Fibroblast of skin of right biceps (primary cell): ENCODE measurements at regions not wholly inside any gene's neighbourhood (a gene's known extent, or its start where the extent isn't known, plus 50 kb on each side); places are given as distances from the start of the nearest gene placed in this dataset.
"Not testable (repeated sequence)": the region's sequence is repeated elsewhere in the genome, so short reads cannot be mapped to it uniquely, and the experiment has no call there.

Experiments used
- DNase-seq: peaks from one replicate; pipeline ENCODE4 v3.0.0-alpha.2; 2013

DNA sequence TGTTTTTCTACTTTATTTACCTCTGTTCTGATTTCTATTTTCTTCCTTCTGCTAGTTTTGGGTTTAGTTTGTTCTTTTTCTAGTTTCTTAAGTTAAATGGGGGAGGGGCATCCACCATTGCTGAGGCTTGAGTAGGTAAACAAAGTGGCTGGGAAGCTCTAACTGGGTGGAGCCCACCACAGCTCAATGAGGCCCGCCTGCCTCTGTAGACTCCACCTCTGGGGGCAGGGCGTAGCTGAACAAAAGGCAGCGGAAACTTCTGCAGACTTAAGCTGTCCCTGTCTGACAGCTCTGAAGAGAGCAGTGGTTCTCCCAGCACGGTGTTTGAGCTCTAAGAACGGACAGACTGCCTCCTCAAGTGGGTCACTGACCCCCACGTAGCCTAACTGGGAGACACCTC is 316.7 kb downstream of the RPLP1 start:
- not testable (repeated sequence) for DNase-seq

DNA sequence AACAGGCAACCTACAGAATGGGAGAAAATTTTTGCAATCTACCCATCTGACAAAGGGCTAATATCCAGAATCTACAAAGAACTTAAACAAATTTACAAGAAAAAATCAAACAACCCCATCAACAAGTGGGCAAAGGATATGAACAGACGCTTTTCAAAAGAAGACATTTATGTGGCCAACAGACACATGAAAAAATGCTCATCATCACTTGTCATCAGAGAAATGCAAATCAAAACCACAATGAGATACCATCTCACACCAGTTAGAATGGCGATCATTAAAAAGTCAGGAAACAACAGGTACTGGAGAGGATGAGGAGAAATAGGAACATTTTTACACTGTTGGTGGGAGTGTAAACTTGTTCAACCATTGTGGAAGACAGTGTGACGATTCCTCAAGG is 321.6 kb downstream of the RPLP1 start:
- not testable (repeated sequence) for DNase-seq

DNA sequence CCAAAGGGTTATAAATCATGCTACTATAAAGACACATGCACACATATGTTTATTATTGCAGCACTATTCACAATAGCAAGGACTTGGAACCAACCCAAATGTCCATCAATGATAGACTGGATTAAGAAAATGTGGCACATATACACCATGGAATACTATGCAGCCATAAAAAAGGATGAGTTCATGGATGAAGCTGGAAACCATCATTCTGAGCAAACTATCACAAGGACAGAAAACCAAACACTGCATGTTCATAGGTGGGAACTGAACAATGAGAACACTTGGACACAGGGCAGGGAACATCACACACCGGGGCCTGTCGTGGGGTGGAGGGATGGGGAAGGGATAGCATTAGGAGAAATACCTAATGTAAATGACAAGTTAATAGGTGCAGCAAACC is 322.1 kb downstream of the RPLP1 start:
- not testable (repeated sequence) for DNase-seq

DNA sequence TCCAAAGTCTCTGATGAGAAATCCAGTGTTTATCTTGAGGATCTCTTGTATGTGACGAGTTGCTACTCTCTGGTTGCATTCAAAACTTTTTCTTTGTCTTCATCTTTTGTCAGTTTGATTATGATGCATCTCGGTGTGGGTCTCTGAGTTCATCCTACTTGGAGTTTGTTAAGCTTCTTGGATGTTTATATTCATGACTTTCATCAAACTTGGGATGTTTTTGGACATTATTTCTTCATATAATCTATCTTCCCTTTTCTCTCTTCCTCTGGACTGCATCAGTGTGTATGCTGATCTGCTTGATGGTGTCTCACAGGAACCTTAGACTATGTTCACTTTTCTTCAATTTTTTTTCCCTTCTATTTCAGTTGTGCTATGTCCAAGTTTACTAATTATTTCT is 320.4 kb downstream of the TLE3 start:
- DNase-seq, result no peak

DNA sequence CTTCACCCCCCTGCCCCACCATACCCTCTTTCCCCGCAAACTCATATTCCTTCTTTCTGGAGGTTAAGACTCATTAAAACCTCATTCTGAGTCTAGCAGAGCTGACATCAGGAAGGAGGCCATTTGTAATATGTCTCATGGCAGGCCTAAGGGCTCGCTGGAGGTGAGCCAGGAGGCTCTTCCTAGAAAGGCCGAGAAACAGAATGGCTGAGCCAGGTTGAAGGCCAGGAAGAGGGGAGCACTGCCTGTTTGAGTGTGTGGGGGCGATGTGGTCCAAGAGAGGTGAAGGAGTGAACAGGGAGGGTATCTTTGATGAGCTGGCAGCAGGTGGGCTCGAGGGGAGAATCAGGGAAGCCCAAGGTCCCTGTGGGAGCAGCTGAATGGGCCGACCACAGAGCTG is 317.3 kb downstream of the TLE3 start:
- peak; percentile 56 for DNase-seq

DNA sequence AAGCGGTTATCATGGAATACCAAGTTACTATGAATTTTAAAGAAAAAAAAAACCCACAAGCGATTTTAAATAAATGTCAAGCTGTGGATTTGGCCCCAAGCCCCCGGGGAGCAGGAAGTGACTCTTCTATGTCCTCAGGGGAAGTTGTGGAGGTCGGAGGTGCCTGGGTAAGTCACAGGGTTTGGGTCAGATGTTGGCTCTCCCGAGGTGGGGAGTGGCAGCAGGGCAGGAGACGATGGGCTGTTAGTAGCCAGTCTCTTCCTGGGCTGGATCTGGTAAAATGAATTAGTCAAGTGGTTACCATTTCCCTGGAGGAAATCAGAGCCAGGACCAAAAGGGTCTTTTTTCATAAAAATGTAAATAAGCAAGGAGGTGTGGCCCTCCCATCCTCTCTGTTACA is 316.7 kb downstream of the TLE3 start:
- no peak for DNase-seq

DNA sequence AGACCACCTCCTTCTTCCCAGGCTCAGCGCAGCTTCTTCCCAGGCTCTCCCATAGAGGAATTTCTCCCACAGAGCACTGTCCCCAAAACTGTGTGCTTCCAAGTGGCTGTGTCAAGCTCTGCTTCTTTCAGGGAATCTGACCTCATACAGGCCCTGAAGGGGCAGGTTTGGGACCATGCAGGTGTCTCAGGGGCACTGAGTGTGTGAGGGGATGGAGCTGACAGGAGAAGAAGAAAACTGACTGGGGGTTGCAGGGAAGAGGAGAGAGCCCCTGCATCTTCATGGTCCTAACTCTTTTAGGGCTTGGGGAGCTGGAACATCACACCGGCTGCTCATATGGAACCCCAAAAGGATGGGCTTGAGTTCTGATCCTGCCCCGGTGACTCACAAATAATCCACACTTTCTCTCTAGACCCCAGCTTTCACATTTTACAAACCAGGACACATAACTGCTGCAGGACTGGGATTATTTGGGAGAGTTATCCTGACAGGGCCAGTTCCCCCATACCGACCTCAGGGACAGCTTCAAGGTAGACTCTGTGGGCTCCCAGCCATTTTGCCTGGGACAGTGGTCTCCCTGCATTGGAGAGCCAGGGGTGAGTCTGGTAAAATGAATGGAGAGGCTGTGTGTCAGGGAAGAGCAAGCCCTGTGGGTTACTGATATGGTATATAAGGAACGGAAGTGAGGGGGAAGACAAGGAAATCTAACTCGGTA is 316.1 kb downstream of the TLE3 start:
- no peak for DNase-seq

DNA sequence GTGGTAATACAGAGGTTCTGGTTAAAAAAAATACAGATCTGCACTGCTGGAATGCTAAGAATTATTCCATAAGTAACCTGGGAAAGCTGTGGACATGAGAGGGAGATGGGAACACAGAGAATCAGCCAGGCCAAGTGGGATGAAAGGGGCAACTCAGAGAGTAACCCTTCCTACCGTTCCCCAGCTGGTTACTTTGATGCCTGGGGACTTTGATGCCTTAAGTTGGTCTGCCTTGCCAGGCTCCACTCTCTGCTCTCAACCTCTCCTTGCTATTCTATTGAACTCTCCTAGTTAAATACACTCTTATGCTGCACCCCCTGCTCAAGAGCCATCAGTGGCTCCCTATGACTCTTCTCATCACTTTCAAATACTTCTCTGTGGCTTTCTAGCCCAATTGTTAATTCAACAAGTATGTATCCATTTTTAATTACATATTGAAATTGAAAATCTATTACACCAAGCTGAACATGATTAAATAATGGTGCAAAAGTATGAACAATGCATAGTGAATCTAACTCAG is 315.5 kb downstream of the TLE3 start:
- no peak for DNase-seq

DNA sequence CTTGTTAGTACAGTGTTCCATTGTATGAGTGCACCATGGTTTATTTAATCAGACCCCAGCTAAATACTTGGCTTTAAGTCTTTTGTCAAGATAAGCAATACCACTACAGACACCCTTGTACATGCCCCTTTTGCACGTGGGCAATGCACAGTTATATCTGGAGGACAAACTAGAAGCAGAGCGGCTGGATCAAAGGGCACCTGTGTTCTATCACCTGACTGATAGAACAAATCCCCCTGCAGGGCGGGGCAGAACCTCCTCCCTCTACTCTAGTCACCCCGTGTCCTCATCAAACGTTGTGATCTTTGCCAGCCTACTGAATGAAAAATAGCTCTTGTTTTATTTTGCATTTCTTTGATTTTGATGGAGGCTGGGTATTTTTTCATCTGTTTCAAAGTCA is 314.9 kb downstream of the TLE3 start:
- no peak for DNase-seq

DNA sequence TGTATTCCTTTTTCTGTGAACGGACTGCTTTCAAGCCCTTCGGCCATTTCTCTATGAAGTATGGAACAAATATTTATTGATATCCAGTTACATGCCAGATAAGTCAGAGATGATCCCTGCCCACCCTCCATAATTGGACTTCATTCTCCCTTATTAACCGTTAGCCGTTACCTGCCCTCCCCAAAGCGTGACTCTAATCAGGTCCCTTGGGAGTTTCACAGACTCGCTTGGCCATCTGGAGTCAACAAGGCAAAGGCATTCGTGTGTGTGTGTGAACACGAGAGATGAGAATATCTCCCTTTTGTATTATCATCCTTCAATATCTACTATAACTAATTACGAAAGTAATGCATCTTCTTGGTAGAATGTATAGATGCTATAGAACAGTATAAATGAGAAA is 314.5 kb downstream of the TLE3 start:
- DNase-seq, result no peak

DNA sequence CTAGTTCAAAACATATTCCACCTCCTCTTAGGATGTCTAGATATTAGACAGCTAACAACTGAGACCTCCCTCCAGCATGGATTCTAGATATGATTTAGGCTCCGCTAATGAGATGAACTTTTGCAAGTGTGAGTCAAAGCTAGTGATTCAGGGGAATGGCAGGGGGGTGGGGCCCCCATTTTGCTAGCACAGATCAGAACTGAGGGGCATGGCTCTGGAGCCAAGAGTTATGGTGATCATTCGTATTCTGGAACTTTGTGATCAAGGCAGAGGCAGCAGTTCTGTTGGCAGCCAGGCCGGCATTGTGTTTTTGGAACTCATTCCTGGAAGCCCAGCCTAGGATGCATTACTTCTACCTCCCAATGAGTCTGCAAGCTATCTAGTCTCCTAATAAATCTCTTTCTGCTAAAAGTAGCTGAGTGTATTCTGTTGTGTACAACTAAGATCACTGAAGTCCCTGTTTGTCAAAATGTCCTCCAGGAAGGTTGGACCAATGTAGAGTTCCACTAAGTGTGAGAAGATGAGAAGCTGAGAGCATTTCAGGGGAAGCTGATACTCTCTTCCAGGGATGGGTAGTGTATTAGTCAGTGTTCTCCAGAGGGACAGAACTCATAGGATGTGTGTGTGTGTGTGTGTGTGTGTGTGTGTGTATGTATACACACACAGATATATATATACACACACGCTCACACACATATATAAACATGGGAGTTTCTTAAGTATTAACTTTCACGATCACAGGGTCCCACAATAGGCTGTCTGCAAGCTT is 312.7 kb downstream of the TLE3 start:
- DNase-seq, result peak; percentile 89

DNA sequence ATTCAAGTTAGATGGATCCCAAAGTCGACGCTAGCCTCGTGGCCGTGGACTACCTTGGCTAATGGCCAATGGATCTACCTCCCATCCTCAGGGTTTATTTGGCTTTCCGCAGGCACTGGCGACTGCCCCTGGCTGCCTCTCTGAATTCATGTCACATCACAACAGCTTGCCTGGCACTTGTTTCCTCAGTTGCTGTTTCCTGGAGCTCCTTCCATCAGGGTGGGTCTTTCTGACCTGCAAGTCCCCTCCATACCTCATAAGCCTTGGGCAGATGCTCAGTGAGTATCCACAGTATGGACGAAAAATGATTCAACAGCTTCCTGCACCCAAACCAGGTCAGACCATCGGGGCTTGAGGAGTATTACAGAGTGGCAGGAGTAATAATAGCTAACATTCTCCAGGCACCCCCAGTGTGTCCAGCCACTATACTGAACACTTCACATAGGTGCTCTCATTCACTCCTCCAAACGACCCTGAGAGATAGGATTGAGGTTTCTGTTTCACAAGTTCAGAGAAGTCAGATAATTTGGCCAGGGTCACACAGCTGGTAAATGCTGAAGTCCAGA is 311.5 kb downstream of the TLE3 start:
- DNase-seq, result no peak

DNA sequence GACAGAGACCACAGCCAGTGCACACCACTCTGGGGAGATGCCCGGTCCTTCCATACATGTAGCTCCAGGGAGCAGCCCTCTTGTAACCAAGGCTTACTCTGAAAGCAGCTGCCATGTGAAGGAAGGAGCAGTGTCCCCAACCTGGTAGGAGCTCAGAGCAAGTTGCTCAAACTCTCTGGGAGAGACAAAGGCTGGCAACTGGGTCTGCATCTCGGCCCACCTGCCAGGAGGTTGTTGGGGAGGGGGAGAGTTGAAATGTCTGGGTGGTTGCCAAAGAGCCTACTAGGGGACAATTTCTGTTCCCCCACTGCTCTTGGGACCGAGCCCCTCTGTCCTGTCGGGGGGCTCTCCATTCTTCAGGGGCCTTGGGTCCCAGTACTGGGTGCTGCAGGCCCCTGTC is 309.9 kb downstream of the TLE3 start:
- no peak for DNase-seq

DNA sequence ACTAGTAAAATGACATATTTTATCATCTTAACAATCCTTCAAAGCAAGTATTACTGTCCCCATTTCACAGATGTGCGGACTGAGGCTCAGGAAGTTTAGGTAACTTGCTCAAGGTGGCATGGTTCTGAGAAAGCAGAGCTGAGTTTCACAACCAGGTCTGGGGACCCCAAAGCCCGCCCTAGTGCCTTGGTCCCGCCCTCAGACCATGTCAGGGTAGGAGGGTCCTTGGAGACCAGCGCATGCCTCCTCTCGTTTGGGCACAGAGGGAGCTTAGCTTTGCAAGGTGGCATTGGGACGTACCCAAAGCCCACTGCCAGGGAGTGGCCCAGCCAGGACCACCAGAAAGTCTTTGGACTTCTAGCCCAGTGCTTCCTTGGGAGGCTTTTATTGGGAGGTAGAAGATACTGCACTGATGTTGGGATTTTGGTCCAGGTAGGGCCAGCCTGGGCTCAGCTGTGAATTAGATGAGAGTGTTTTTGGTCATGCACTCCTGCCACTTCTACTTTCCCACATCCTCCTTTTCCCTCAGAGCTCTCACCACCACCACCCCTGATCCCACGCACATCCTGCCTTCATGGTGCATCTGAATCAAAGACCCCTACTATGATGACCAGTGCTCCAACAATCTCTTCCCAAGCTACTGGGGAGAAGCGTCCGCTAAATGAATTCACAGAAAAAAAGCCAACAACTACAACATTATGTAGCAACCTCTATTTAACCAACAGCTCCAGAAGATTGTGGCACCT is 307.9 kb downstream of the TLE3 start:
- DNase-seq, result no peak

DNA sequence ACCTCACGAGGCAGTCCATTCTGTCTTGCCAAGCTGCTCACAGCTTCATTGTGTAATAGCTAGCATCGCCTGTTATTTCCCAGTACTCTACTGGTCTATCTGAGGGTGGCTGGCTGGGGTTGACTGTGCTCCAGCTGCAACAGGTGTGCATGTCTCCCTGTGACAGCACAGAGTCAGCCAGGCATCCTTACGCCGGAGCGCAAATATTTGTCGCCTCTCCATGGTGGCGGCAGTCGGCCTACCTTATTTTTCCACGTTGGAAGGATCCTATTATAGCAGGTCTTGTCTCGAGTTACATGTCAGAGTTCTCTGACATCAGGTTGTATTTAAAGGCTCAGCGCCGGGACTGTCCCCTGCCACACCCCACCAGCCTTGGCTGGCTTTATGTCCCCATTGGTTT is 307.1 kb downstream of the TLE3 start:
- no peak for DNase-seq

DNA sequence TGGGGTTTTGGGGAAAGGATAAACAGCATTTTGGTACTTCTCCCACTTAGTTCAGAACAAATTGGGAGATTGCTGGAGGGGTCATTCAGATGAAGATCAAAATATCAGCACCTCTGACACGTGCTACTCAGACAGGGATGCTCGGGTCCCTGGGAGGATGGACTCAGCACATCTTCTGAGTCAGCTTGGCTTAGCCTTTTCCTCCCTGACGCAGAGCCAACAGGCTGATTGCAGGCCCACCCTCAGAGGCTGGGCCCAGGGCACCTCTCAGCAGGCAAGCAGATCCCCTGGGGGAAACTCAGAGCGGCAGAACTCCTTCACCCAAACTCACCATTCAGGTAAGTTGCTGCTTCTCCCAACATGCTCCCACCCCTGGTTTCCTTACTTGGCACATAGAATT is 304.9 kb downstream of the TLE3 start:
- peak; percentile 28 for DNase-seq

DNA sequence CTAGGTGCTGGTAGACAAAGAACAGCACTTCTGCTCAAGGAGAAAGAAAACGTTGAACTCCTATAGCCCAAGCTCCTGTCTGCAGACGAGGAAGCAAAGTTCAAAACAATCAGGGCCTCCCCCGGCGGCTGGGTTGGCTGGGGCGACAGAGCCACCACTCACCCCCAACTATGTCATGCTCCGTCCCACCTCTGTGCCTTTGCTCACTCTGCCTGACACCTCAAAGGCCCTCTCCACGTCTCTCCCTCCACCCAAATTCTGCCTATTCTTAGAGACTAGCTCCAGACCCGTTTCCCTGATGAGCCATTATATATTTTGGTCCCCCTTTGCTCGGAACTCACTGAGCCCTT is 304.3 kb downstream of the TLE3 start:
- no peak for DNase-seq

DNA sequence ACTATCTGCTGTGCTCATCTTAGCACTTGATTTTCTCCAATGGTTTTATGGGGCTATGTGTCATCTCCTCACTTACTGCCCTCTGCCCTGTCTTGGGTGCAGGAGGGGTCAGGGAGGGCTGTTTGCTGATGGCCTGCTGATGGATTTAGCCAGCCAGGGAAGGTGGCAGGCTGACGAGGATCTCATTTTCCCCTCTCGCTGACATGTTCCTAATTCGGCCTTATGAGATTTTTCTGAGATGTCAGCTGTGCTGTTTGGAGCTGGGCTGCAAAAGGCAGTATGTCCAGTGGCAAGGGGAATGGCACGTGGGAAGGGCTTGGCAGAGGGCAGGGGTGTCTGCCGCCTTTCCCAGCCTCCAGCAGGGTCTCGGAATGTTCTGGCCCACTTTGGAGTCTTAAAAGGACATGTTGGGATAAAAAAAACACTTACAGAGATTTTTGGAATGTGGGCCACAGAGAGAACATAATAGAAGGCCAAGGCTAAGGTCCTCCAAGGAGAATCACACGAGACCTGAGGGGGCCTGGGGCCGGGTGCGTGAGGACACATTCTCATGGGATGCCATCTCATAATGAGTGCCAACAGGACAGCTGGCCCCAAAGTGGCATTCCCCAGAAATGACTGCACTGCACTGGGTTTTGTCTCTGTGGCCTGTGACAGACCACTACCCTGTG is 303.8 kb downstream of the TLE3 start:
- DNase-seq, result no peak

DNA sequence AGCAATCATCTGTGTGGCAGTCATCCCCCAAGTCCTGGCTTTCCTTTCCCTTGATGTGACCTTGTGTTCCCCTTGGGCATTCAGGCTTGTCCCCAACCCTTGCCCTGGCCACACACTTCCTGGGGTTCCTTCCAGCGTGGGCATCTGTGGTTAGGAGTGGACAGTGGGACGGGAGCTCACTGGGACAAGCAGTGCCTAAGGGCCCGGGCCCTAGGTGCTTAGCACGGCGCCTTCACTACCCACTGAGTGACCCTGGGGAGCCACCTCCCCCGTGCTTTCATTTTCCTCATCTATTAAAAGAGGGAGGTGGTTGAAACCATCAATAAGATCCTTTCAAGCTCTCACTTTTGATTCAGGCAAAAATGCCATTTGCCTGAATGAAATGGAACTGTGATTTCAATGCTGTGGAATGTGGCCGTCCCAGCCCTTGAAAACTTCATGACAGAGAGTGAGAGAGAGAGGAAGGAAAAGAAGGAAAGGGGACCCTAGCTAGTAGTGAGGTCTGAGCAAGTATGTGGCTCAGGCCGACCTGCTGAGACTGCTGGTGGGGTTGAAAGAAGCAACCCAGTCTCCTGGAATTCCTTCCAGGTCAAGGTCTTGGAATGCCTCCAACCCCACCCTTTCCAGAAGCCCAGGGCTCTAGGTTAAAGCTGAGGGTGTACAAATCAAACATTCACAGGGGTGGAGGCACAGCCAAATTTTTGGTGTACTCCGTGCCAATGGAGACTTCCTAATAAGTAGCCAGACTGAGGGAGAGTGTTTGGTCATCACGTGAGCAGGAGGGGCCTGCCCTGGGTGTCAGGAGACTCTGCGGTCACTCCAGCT is 302.9 kb downstream of the TLE3 start:
- peak; percentile 88 for DNase-seq

DNA sequence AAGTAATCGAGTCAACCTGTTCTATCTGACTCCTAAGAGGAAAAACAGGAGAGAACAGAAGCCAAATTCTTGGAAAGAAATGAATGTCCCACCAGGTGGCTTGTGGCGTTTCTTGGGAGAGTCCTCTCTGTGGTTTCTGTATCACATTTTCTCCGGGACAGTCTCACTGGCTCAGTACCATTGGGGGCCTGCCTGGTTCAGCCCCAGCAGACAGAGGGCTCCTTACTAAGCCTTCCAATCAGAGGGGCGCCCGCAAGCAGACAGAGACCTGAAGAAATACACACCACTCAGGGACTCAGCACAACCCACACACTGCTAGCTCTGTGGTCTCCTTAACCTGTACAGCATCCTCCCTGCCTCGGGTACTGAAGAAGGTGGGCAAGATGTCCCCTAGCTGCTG is 302.1 kb downstream of the TLE3 start:
- DNase-seq, result no peak

DNA sequence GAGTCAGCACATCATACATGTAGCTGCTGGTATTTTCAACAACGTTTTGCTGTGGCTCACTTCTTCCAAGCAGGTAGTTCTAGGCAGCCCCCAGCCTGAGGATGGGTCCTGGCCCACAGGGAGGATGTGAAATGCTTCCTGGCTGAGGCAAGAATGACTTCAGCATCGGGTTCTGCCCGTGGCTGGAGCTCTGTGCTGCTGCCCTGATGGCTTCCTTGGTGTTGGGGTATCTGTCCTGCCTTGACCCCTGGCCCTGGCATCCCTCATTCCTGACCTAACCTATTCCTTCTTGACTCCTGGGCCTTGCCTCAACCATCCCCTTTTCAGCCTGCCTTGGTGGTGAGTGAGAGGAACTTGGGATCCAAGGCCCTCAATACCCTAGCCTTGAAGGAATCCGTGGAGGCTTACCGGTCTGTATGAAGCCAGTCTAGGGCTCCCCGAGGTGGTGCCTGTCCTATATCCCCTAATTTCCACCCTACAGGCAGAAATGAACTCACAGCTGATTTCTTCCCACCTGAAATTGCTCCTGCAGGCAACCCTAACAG is 300.6 kb downstream of the TLE3 start:
- no peak for DNase-seq

DNA sequence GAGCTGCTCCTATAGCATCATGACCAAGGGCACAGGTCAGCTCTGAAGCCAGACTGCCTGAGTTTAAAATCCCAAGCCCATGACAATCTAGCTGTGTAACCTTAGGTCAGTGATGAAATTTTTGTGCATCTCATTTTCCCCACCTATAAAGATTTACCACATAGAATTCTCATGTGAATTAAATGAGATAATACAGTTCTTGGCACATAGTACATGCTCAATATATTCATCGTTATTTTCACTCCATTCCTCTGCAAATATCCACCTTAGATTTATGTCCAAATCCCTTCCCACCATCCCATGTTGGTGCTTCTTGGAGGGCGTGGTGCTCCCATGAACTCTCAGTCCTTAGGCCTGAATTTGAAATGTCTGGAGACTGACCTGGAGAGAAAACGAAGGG is 300.1 kb downstream of the TLE3 start:
- DNase-seq, result no peak
